Activated naive CD8-positive, alpha-beta T cell treated with anti-CD3 and anti-CD28 coated beads, Interleukin-2, amount 50 U/mL, for 24 hours (primary cell): ENCODE measurements at regions not wholly inside any gene's neighbourhood (a gene's known extent, or its start where the extent isn't known, plus 50 kb on each side); places are given as distances from the start of the nearest gene placed in this dataset.

ENCODE experiments used
- ATAC-seq: fragments of 150-1000 bp; cut with Tn5 transposase; one replicate; pipeline ENCODE4 v1.10.0; 2021
- DNase-seq: peaks from one replicate; pipeline ENCODE4 v3.0.0; 2021
- H3K27ac Mint-ChIP-seq: one replicate; pipeline ENCODE4 v1.8.0; 2021; ENCODE audit warnings: mild to moderate bottlenecking, mixed read lengths
- H3K27me3 Mint-ChIP-seq: one replicate; pipeline ENCODE4 v1.8.0; 2021; ENCODE audit warnings: mixed read lengths
- H3K36me3 Mint-ChIP-seq: one replicate; pipeline ENCODE4 v1.8.0; 2021; ENCODE audit warnings: low read depth, mixed read lengths
- H3K4me1 Mint-ChIP-seq: one replicate; pipeline ENCODE4 v1.8.0; 2021; ENCODE audit warnings: mixed read lengths
- H3K4me3 Mint-ChIP-seq: one replicate; pipeline ENCODE4 v1.8.0; 2021; ENCODE audit warnings: mild to moderate bottlenecking, moderate library complexity, mixed read lengths
- H3K9me3 Mint-ChIP-seq: one replicate; pipeline ENCODE4 v1.8.0; 2021; ENCODE audit warnings: mixed read lengths

GRCh38 chr10:128568491-128568890 is 442.3 kb upstream of the MKI67 start:
- Mint-ChIP-seq H3K9me3 (no peaks in the 10 kb centered on the region), H3K36me3 (no peaks in the 10 kb centered on the region), H3K27ac (no peak overlapping the region), H3K4me3 (no peak overlapping the region), H3K4me1 (no peaks in the 10 kb centered on the region), H3K27me3 (no peaks in the 10 kb centered on the region)
- ATAC-seq (no peak), DNase-seq (no peak)

- no peaks in the 10 kb centered on the region for H3K9me3 Mint-ChIP-seq
- no peaks in the 10 kb centered on the region for H3K4me1 Mint-ChIP-seq
- H3K27me3 Mint-ChIP-seq, result no peaks in the 10 kb centered on the region
- no peak overlapping the region for H3K4me3 Mint-ChIP-seq
- no peaks in the 10 kb centered on the region for H3K36me3 Mint-ChIP-seq
- ATAC-seq (no peak), DNase-seq (no peak)
- H3K27ac Mint-ChIP-seq, result no peak overlapping the region
These were observed 443.0 kb upstream of the MKI67 start for GRCh38 chr10:128568990-128569945.

- no peaks in the 10 kb centered on the region for H3K4me1 Mint-ChIP-seq
- no peak overlapping the region for H3K4me3 Mint-ChIP-seq
- no peaks in the 10 kb centered on the region for H3K36me3 Mint-ChIP-seq
- H3K9me3 Mint-ChIP-seq, result no peaks in the 10 kb centered on the region
- ATAC-seq (no peak), DNase-seq (no peak)
- no peak overlapping the region for H3K27ac Mint-ChIP-seq
- H3K27me3 Mint-ChIP-seq, result no peaks in the 10 kb centered on the region
These were observed 444.2 kb upstream of the MKI67 start for GRCh38 chr10:128570319-128570995.

- Mint-ChIP-seq H3K4me3 (no peak overlapping the region), H3K27ac (no peak overlapping the region), H3K27me3 (no peaks in the 10 kb centered on the region), H3K4me1 (no peaks in the 10 kb centered on the region), H3K9me3 (no peaks in the 10 kb centered on the region), H3K36me3 (no peaks in the 10 kb centered on the region)
- ATAC-seq (no peak), DNase-seq (no peak)
These were observed 444.8 kb upstream of the MKI67 start for GRCh38 chr10:128571071-128571470.

GRCh38 chr10:128571745-128572144 is 445.5 kb upstream of the MKI67 start:
- ATAC-seq, result no peak
- Mint-ChIP-seq H3K9me3 (no peaks in the 10 kb centered on the region), H3K36me3 (no peaks in the 10 kb centered on the region), H3K4me1 (no peaks in the 10 kb centered on the region), H3K4me3 (no peak overlapping the region), H3K27me3 (no peaks in the 10 kb centered on the region), H3K27ac (no peak overlapping the region)
- no peak for DNase-seq

- no peak overlapping the region for H3K27ac Mint-ChIP-seq
- no peak for DNase-seq
- no peak overlapping the region for H3K4me3 Mint-ChIP-seq
- no peaks in the 10 kb centered on the region for H3K36me3 Mint-ChIP-seq
- no peaks in the 10 kb centered on the region for H3K4me1 Mint-ChIP-seq
- no peaks in the 10 kb centered on the region for H3K27me3 Mint-ChIP-seq
- no peaks in the 10 kb centered on the region for H3K9me3 Mint-ChIP-seq
- no peak for ATAC-seq
These were observed 446.5 kb upstream of the MKI67 start for GRCh38 chr10:128572696-128573095.

GRCh38 chr10:128573281-128573845 is 447.1 kb upstream of the MKI67 start:
- Mint-ChIP-seq H3K9me3 (no peaks in the 10 kb centered on the region), H3K4me3 (no peak overlapping the region), H3K36me3 (no peaks in the 10 kb centered on the region)

GRCh38 chr10:128573986-128574385 is 447.8 kb upstream of the MKI67 start:
- DNase-seq (no peak), ATAC-seq (no peak)
- H3K27ac Mint-ChIP-seq, result no peak overlapping the region
- no peaks in the 10 kb centered on the region for H3K36me3 Mint-ChIP-seq
- H3K4me1 Mint-ChIP-seq, result no peaks in the 10 kb centered on the region
- H3K27me3 Mint-ChIP-seq, result no peaks in the 10 kb centered on the region
- H3K4me3 Mint-ChIP-seq, result no peak overlapping the region
- H3K9me3 Mint-ChIP-seq, result no peaks in the 10 kb centered on the region

More at GRCh38 chr10:128573281-128573845, 447.1 kb upstream of the MKI67 start:
- Mint-ChIP-seq H3K4me1 (no peaks in the 10 kb centered on the region), H3K27ac (no peak overlapping the region), H3K27me3 (no peaks in the 10 kb centered on the region)
- DNase-seq (no peak), ATAC-seq (no peak)

- Mint-ChIP-seq H3K4me3 (no peak overlapping the region), H3K27me3 (no peaks in the 10 kb centered on the region), H3K27ac (no peak overlapping the region), H3K36me3 (no peaks in the 10 kb centered on the region), H3K9me3 (no peaks in the 10 kb centered on the region), H3K4me1 (no peaks in the 10 kb centered on the region)
- DNase-seq (no peak), ATAC-seq (no peak)
These were observed 448.5 kb upstream of the MKI67 start for GRCh38 chr10:128574581-128575210.

GRCh38 chr10:128575761-128576160 is 449.5 kb upstream of the MKI67 start:
- Mint-ChIP-seq H3K27me3 (no peaks in the 10 kb centered on the region), H3K4me3 (no peak overlapping the region), H3K9me3 (no peaks in the 10 kb centered on the region), H3K27ac (no peak overlapping the region), H3K4me1 (no peaks in the 10 kb centered on the region), H3K36me3 (no peaks in the 10 kb centered on the region)
- ATAC-seq (no peak), DNase-seq (no peak)

- Mint-ChIP-seq H3K4me1 (no peaks in the 10 kb centered on the region), H3K27me3 (no peaks in the 10 kb centered on the region), H3K9me3 (no peaks in the 10 kb centered on the region), H3K4me3 (no peak overlapping the region), H3K36me3 (no peaks in the 10 kb centered on the region), H3K27ac (no peak overlapping the region)
- ATAC-seq, result no peak
- DNase-seq, result no peak
These were observed 450.1 kb upstream of the MKI67 start for GRCh38 chr10:128576336-128576735.

- Mint-ChIP-seq H3K4me3 (no peak overlapping the region), H3K36me3 (no peaks in the 10 kb centered on the region), H3K9me3 (no peaks in the 10 kb centered on the region), H3K27ac (no peak overlapping the region), H3K27me3 (no peaks in the 10 kb centered on the region), H3K4me1 (no peaks in the 10 kb centered on the region)
- ATAC-seq (no peak), DNase-seq (no peak)
These were observed 450.9 kb upstream of the MKI67 start for GRCh38 chr10:128576943-128577670.

GRCh38 chr10:128577958-128578750 is 451.9 kb upstream of the MKI67 start:
- Mint-ChIP-seq H3K9me3 (no peaks in the 10 kb centered on the region), H3K4me1 (no peaks in the 10 kb centered on the region), H3K4me3 (no peak overlapping the region), H3K27me3 (no peaks in the 10 kb centered on the region), H3K27ac (no peak overlapping the region), H3K36me3 (no peaks in the 10 kb centered on the region)
- ATAC-seq, result no peak
- DNase-seq, result no peak
